ENCODE measurements at regions not wholly inside any gene's neighbourhood (a gene's known extent, or its start where the extent isn't known, plus 50 kb on each side); places are given as distances from the start of the nearest gene placed in this dataset.

DNA sequence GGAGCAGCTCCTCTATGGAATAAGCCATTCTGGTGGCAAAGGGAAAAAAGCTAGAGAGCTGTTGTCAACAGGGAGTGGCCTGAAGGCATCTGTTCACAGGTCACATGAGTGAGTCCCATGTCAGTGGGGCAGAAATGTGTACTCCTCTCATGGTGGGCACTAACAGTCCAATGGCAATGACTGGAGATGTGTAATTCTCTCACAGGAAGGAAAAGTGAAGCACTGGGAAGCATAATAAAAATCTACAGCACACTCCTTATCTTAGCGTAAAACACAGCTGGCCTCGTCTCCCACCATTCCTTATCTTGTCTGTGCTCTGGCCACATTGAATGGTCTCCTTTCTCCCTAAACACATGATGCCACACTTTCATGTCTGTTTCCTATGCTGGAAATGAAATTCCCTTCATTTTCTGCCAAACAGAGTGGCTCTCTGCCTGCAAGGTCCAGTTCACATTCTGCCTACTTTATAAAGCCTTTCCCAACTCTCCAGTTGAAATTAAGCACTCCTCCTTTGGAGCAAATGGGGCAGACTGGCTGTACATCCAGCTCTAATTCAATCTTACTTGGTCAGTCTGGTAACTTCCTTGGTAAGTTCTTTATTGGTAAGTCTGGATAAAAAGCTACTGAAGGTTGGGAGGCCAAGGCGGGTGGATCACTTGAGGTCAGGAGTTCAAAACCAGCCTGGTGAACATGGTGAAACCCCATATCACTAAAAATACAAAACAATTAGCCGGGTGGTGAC lies 139.8 kb downstream of the RPL22L1 start:
- DNase-seq (ENCODE audit: low spot score), result no peak

DNA sequence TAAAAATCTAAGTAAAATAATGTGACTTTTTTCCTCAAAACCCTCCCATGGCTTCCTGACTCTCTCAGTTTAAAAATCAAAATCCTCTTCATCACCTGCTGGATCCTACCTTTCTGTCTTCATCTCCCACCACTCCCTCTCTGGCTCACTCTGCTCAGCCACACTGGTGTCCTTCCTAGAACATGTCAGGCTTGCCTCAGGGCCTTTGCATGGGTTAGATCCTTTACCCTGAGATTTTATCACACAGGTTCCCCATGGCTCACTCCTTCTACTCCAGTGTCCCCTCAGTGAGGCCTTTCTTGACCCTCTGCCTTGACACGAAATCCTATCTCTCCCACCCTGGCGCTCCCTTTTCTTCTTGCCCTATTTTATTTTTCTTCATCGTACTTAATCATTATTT lies 141.8 kb downstream of the RPL22L1 start:
- DNase-seq (ENCODE audit: low spot score), result no peak

DNA sequence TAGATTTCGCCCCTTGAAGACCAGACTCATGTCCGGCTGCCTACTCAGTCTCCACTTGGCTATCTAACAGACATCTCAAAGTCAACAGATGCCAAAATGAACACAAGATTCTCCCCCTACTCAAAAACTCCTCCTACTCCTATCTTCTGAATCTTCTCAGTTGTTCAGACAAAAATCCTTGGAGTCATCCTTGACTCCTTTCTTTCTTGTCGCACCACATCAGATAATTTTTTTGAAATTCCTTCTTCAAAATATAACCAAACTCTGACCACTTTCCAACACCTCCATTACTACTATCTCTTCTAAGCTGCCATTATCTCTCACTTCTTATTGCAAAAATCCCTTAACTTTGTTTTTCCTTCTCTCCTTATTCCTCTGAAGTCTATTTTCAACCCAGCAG lies 141.9 kb upstream of the SLC7A14 start:
- no peak for DNase-seq (ENCODE audit: low spot score)

DNA sequence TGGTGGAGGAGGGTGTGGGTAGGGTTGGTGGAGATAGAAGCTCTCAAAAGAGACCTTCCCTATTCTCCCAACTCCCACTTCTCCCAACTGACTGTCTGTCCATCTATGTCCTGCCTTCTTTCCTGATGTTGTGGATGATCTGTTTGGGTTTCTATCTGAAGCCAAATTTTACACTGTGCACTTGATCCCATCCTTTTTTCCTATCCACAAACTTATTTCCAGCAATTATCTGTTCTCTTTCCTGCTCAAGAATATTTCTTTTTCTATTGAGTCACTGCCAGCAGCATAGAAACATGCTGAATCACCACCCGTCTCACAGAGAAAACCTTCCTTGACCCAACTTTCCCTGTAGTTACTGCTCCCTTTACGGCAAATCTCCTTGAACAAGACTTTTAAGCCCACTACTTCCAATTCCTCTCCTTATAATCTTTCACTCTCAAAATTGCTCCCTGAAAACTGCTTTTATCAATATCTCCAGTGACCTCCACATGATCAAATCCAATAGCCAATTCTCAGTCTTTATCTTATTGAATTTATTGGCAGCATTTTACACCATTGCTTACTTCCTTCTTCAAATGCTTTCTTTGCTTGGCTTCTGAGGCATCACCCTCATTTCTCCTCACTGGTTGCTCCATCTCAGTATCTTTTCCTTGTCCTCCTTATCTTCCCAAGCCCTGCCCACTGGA lies 141.2 kb upstream of the SLC7A14 start:
- no peak for DNase-seq (ENCODE audit: low spot score)

DNA sequence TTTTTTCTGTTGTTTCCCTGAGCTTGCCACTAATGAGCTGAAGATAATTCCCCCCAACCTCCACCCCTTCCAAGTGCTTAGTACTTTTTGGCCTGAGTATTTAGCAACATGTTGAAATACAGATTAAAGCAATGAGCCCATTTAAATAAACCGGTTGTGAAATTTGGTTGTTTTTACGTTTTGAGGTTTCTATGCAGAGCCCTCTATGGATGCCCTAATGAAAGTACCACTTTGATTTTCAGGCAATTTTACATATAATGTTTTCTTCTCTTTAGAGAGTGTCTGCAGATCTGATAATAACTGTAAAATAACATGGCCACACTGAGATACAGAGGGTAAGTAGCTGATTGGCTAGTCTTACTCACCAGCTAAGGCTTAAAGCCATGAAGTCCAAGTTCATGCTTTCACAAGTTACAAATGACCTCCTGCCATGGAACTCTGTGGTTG lies 139.4 kb upstream of the SLC7A14 start:
- no peak for DNase-seq (ENCODE audit: low spot score)

DNA sequence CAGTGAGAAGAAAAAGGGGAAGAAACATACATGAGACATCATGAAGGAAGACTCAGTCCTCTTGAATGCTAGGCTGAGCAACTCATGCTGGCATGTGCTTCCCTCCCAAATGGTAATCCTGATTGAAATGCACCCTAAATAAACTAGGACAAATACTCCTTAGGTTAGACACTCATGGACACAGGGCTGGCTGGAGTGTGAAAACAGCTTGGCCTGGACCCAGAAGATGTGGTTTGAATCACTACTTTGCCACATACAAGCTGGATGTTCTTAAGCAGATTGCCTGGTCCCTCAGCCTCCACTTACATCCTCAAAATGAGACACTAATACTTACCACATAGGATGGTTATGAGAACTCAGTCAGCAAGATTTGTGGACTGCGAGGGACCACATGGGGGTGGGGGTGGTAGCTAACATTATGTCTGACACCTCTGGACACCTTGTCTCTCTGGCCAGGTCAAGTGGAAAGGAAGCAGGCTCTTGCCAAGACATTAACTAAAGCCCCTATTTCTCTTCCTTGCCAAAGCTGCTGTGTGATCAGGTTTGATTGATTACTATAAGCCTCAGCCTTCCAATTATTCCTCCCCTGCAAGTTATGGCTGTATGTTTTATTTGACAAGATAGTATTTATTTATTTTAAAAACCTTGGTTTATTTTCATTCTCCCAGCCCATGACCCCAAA lies 138.9 kb upstream of the SLC7A14 start:
- DNase-seq (ENCODE audit: low spot score), result no peak

DNA sequence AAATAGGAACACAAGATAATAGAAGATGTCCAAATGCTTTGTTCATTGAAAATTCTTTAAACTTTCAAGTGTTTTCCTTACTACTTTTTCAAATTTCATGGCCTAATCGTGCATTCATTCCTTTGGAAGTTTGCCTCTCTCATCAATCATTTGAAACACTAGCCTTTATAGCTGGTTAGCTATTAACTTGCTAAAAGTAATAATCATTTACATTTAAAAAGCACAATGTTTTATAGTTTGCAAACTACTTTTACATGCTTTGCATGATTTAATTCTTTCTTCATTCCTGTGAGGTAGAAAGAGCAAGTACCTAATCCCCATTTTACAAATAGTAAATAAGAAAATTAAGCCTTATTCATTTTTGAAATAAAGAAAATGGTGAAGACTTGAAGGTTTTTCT lies 137.4 kb upstream of the SLC7A14 start:
- DNase-seq (ENCODE audit: low spot score), result no peak

DNA sequence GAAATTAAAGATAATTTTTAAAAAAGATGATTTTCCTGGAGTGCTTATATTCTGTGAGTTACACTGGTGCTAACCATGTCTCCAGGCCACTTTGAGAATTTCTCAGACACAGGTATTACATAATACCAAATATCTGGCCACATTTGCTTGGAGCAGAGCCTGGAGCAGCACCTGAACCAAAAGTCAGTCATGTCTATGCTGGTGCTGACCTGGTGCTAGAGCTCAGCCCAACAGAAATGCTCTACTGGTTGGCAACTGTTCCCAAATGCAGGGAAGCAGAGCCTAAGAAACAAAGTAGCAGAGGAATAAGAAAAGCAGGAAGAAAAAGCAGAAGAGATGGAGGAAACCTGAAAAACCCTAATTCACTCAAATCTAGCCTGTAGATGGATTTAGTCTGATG lies 135.7 kb upstream of the SLC7A14 start:
- no peak for DNase-seq (ENCODE audit: low spot score)

DNA sequence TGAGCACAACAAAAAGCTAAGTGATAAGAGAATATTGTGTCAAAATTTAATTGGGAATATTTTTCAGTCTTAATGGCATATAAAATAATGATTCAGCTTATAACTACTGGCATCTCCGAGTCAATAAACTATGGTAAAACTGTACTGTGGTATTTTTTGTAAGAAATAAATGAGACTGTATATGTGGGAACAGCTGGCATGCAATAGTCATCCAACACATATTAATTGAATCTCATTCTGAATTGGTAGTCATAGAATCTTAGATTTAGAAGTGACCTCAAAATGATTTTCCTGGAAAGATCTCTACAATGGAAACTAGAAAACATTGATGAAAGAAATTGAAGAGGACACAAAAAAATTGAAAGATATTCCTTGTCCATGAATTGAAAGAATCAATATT lies 133.4 kb upstream of the SLC7A14 start:
- no peak for DNase-seq (ENCODE audit: low spot score)

DNA sequence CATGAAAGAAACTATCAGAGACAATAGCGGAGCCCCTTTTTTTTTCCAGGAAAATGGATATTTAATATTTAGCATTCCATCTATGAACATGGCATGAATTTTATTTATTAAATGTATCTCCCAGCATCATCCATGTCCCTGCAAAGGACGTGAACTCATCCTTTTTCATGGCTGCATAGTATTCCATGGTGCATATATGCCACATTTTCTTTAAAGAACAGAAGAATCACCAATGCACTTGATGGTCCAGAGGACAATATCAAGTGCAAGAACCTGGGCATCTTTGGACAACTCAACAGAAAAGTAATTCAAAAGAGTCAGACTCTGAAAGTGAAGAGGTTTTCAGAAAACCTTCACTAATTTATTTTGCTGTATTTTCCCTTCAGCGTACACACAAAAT lies 133.0 kb upstream of the SLC7A14 start:
- no peak for DNase-seq (ENCODE audit: low spot score)

DNA sequence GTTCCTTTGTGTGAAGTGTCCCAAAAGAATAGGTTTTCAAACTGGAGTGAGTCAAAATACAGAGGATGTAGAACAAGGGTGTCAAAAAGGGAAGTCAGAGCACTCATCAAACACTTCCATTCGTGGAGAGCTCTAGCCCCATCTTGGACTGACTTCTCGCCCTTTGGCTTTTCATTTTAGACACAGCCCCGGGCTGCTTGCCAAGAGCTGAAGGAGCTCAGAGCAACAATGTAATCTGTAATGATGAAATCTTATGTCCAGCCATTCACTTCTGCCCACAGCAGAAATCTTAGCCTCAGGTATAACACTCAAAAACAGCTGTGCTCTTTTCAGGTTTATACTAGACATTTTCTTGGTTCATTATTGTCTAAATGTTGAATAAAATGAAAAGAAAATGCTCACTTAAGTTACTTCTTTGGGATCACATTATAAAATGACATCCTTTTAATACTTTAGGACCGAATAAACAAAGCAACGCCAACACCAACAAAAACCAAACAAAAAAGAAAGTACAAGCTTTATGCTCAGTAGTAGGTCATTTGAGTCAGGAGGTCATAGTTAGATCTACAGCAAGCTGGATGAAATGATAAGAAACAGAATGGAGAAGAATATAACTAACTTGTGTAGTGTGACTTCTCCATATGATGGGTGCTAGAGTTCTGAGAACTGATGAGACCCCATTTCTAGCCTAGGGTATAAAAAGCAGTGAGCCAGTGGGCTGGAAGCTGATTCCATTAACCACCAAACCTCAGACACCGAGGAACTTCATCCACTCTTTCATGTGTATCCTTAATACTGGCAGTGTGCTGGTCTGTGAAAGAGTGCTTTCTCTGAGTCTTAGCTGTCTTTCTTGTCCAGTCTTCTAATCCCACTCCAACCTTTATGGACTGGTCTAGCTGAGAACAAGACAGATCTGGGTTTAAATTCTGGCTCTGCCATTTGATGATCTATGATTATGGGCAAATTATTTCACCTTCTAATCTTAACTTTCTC lies 131.8 kb upstream of the SLC7A14 start:
- no peak for DNase-seq (ENCODE audit: low spot score)

DNA sequence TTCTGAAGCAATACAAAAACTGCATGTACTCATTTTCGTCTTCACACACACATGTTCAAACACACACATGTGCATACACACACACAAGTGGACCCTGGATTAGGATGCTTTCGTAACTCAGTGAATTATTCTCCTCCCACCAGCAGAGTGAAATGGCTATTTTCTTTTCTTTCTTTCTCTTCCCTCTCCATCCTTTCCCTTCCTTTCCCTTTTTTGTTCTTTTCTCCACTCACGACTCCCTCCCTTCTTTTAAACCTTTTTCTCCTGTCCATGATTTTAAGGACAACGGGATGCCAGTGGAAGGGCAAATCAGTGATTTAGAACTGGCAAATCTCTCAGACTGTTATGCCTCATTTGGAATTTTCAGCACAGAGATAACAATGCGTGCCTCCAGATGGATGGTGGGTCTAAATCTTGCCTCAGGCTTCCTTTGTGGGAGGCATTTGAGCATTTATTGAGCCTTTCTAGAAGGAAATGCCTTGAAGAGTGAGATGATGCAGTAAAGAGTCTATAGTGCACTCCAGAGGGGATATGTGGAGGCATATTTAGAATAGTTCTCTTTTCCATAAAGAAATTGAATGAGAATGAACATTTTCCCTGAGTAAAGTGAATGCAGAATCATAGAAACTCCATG lies 130.4 kb upstream of the SLC7A14 start:
- DNase-seq (ENCODE audit: low spot score), result no peak

DNA sequence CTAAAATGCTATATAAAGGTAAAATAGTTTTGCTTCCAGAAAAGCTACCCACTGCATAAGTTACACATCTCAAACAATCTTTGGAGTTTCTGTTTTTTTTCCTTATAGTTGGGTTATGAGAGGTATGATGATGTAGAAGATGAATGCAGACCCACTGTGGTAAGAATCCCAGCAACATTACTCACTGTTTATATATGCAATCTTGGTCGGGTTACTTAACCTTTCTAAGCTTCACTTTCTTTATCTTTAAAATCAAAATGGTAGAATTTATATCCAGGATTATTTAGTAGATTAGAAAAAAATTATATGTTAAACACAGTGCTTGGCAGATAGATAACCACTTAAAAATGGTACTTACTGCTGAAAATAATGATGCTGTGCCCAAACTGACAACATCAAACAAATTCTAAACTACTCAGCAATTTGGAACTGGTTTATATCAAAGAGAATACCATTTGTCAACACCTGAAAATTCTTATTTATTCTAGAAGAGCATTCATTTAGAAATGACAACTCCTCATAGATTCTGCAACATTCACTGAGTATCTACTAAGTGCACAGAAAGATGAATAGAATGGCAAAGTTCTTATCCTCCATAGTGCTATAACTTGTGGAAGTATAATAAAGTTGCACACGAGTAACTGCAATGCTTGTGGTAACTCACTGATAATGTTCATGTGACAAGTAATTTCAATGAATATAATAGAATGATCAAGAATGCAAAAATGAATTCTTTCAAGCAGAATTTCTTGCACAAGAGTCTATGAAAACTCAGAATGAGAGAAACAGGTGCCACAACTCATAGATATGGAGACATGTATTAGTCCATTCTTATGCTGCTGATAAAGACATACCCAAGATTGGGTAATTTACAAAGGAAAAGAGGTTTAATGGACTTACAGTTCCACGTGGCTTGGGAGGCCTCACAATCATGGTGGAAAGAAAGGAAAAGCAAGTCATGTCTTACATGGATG lies 129.0 kb upstream of the SLC7A14 start:
- no peak for DNase-seq (ENCODE audit: low spot score)

DNA sequence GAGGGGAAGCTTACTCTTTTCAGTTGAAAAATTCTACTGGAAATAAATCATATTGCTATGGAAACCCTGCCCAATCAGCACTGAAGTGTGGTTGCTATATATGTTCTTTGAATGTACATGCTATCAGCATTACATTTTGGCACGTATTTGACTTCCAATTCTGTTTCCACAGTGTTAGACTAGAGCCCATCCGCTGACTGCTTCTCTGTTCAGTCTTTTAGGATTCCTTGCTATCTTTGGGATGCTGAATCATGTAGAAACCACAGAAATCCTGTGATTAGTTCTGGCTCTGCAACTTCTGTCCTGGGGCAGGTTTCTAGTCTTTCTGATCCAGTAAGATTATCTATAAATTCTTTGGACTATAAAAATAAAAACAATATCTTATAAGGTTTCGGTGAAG lies 128.2 kb upstream of the SLC7A14 start:
- DNase-seq (ENCODE audit: low spot score), result no peak

DNA sequence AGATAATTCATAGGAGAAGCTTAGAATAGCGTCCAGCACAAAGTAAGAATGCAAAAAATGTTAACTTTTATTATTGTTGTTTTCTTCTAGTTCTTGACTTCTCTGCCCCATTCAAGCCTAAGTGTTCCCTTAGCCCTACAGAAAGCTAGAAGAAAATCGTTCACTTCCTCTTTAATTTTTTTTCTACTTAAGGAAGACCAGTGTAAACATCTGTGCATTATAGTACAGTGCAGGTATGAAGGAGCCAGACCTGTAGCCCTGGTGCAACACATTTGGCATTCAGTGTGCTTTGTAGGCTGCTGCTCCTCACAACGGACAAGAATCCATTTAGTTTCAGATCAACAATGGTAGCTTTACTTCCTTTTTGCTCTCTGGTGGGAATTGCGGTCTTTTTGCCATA lies 127.8 kb upstream of the SLC7A14 start:
- no peak for DNase-seq (ENCODE audit: low spot score)

DNA sequence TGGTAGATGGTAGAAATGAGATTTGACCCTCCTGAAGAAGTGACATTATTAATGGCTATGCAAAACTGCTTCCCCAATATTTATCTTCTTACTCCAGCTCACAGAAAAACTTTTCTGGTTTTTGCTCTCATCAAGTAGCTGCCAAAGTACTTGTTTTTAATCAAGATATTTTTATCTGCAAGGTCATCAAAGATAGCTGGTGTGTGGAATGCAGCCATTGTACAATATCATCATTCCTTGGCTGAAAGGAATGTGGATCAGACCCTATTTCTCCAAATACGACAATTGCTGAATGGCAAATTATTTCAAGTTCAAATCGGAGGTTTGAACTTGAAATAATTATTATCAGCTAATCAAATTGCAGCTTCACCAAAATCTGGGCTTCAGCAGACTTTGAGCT lies 126.9 kb upstream of the SLC7A14 start:
- no peak for DNase-seq (ENCODE audit: low spot score)

DNA sequence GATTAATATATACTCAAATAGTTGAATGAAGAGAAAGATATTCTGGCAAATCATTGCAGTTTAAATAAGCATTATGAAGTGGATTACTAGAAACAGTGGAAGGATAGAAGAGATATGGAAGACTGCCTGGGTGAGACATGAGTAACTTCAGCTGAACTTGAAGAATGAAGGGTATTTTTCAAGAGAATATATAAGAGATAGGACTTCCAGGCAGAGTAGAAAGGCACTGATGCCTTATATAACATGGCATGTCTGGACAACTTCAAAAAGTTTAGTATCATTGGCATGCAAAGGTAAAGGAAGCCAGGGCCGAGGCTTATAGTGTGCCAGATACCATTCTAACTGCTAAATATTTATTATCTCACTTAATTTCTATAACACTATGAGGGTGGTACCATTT lies 126.5 kb upstream of the SLC7A14 start:
- no peak for DNase-seq (ENCODE audit: low spot score)

DNA sequence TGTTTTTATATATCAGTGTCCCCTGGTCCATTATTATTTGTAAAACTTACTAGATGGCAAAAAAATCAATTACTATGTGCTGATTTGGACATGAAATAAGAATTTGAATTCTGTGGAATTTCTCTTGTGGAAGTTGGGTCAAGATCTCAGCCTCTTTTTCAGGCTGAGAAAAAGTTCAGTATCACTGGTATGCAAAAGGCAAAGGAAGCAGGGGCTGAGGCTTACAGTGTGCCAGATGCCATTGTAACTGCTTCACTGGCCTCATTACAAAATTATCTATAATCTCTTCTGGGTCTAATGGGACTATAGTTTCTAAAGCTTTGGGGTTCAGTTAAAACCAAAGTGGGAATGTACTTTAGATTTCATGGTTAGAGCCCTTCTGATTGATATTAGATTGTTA lies 125.9 kb upstream of the SLC7A14 start:
- DNase-seq (ENCODE audit: low spot score), result no peak

DNA sequence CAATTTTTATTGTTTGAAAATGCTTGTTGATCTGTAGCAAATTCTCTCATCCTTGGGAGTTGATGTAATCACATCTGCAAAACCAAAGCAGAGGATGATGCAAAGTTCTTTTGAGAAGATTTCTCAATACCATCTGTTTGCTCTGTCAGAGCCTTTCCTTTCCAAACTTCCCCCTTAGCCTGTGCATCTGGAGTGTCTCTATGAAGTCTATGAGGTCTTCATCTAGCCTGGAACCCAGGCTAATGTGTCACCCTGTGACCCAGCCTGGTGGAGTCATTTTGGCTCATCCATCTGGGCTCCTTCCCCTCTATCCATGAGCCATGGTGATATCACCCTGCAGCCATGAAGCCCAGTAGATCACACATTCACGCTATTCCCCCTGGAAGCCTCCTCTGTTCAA lies 123.2 kb upstream of the SLC7A14 start:
- no peak for DNase-seq (ENCODE audit: low spot score)

DNA sequence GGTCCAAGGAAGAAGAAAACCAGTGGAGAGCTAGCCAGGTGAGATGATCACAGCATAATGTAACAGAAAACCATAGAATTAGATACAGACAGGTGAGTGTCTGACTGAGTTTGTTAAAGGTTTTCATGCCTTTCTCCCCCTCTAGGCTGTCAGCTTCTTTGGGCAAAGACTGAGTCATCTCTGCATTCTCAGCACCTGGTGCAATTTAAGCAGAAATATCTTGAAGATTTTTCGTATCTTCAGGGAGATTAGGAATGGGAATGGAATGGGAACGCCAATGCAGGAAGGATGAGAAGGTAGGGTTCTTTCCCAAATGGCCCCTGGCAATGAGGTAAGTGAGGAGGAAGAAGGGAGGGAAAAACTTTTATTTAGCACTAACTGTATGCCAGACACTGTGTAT lies 122.0 kb upstream of the SLC7A14 start:
- DNase-seq (ENCODE audit: low spot score), result no peak
